ENCODE measurements at regions not wholly inside any gene's neighbourhood (a gene's known extent, or its start where the extent isn't known, plus 50 kb on each side); places are given as distances from the start of the nearest gene placed in this dataset.

DNA sequence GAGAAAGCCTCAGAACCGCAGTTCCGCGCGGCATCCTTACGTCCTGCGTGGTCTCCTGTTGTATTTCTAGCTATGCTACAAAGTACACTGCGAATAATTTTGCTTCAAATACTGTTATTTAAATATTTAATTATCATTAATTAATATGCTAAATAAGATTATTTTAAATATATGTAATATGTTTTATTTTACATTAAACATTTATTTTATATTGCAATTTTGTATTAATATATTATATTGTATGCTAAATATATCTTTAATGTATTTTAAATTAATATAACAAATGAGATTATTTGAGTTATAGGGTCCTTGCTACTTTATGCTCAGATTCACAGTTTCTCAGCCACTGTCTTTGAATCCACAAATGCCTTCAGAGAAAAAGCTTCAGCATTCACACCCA is 436.7 kb downstream of the BRD1 start:
- TF ChIP-seq, protein P1, sequence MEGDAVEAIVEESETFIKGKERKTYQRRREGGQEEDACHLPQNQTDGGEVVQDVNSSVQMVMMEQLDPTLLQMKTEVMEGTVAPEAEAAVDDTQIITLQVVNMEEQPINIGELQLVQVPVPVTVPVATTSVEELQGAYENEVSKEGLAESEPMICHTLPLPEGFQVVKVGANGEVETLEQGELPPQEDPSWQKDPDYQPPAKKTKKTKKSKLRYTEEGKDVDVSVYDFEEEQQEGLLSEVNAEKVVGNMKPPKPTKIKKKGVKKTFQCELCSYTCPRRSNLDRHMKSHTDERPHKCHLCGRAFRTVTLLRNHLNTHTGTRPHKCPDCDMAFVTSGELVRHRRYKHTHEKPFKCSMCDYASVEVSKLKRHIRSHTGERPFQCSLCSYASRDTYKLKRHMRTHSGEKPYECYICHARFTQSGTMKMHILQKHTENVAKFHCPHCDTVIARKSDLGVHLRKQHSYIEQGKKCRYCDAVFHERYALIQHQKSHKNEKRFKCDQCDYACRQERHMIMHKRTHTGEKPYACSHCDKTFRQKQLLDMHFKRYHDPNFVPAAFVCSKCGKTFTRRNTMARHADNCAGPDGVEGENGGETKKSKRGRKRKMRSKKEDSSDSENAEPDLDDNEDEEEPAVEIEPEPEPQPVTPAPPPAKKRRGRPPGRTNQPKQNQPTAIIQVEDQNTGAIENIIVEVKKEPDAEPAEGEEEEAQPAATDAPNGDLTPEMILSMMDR (IDR thresholded peaks at IDR 0.05; ENCODE audit: insufficient read depth, low read length) = no peak
- TF ChIP-seq POLR2AphosphoS5 (IDR thresholded peaks at IDR 0.05; ENCODE audit: low read depth) = no peak

Data from HL-60 (cell line).